Retinal pigment epithelial cell (primary cell): ENCODE measurements at regions not wholly inside any gene's neighbourhood (a gene's known extent, or its start where the extent isn't known, plus 50 kb on each side); places are given as distances from the start of the nearest gene placed in this dataset.

Experiments used
- DNase-seq: peaks from one replicate; pipeline ENCODE4 v3.0.0-alpha.2; 2010; ENCODE audit warnings: low read depth
- H3K4me3 ChIP-seq: 2 replicates; pipeline ENCODE4 v1.5.1; 2011; ENCODE audit warnings: mild to moderate bottlenecking, low read length, control low read depth, moderate library complexity
- TF ChIP-seq, protein P1 (sequence below): conservative IDR thresholded peaks from 2 replicates; pipeline ENCODE4 v1.5.1; 2011; ENCODE audit warnings: low read depth, low read length, control low read depth, inconsistent platforms

DNA sequence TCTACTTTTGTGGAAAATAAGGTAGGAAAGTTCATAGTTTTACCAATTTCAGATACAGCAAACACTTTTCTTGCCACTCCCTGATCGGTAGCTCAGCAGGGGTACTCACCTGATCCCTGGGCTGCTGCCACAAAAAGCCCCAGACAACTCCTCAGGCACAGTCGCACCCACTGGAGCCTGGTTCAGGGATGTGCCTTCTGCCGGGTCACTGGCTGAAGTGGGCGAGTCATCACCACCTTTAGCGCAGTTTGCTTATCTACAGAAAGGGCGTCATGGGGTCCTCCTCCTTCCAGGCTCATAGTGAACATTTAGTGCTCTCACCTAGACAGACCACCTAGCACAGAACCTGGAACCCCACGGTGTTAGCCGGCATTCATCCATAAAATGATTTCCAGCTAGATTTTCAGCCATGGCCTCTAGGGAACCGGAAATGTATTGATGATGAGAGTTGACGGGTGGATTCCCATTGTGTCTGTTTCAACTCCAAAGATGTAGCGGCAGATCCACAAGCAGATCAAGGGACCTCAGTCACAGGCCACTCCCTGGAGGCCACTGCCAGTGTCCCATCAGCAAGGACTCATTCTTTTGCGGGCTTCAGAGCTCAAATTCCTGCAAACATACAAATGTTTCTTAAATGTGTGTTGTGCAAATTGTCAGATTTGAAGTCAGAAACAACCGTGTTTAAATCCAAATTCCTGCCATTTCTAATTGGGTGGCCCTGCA lies 408.4 kb upstream of the SALL3 start:
- DNase-seq = no peak
- H3K4me3 ChIP-seq = no peak overlapping the region
- TF ChIP-seq, protein P1, sequence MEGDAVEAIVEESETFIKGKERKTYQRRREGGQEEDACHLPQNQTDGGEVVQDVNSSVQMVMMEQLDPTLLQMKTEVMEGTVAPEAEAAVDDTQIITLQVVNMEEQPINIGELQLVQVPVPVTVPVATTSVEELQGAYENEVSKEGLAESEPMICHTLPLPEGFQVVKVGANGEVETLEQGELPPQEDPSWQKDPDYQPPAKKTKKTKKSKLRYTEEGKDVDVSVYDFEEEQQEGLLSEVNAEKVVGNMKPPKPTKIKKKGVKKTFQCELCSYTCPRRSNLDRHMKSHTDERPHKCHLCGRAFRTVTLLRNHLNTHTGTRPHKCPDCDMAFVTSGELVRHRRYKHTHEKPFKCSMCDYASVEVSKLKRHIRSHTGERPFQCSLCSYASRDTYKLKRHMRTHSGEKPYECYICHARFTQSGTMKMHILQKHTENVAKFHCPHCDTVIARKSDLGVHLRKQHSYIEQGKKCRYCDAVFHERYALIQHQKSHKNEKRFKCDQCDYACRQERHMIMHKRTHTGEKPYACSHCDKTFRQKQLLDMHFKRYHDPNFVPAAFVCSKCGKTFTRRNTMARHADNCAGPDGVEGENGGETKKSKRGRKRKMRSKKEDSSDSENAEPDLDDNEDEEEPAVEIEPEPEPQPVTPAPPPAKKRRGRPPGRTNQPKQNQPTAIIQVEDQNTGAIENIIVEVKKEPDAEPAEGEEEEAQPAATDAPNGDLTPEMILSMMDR = no peak

DNA sequence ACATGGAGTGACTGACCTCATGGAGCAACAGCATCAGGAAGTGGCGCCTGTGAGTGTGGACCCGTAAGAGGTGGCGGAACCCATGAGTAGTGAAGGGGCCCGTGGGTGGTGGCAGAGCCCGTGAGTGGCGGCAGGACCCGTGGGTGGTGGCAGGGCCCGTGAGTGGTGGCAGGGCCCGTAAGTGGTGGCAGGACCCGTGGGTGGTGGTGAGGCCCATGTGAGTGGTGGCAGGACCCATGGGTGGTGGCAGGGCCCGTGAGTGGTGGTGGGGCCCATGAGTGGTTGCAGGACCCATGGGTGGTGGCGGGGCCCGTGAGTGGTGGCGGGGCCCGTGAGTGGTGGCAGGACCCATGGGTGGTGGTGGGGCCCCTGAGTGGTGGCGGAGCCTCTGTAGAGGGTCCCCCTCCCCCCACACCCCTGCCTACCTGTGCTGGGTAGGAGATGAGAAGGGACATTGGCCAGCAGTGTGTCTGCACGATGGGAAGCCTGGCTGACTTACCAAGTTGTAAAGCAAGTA lies 407.7 kb upstream of the SALL3 start:
- TF ChIP-seq, protein P1 = no peak
- no peak for DNase-seq
- H3K4me3 ChIP-seq = no peak overlapping the region

DNA sequence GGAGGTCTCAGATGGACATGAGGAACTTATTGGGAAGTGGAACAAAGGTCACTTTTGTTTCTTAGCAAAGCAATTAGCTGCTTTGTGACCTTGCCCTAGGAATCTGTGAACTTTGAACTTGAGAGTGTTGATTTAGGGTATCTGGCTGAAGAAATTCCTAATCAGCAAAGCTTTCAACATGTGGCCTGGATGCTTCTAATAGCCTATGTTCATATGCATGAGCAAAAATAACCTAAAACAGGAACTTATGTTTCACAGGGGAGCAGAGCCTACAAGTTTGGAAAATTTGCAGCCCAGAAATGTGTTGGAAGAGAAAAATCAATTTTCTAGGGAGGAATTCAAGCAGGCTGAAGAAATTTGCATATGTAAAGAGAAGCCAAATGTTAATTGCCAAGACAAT lies 405.8 kb upstream of the SALL3 start:
- TF ChIP-seq, protein P1 = no peak
- DNase-seq = no peak
- H3K4me3 ChIP-seq = no peak overlapping the region

DNA sequence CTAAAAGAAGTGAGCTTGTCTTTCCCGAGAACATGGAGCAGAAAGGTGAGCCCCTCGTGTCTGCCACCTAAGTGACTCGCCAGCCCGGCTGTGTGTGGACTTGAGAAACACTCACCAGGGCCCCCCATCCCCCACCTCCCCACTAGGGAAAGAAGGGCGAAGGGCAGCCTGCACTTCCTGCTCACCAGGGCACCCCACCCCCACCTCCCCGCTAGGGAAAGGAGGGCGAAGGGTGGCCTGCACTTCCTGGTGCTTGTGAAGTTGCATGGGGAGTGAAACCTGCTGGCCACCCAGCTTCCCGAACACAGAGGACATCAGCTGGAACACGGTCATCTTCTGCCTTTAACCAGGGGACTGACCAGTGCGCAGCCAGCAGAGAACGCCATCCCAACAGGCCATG lies 402.7 kb upstream of the SALL3 start:
- H3K4me3 ChIP-seq = no peak overlapping the region
- DNase-seq = no peak
- TF ChIP-seq, protein P1 = no peak

DNA sequence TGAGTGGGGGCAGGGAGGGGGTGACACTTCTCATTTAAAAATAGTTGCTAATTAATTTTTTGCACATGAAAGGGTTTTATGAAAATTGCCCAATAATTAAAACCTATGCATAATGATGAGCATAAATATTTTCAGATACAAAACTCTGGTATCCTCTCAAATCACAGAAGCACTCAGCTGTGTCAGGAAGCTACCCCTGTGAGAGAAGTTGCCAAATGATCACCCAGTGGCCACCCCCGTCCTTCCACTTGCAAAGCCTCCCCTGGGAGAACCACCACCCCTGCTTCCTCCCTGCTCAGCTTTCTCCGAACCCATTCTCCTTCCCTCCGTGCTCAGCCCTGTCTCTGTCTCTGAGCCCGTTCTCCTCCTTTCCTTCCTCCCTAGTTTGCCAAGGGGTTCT lies 400.2 kb upstream of the SALL3 start:
- no peak for DNase-seq
- TF ChIP-seq, protein P1 = no peak
- H3K4me3 ChIP-seq = no peak overlapping the region

DNA sequence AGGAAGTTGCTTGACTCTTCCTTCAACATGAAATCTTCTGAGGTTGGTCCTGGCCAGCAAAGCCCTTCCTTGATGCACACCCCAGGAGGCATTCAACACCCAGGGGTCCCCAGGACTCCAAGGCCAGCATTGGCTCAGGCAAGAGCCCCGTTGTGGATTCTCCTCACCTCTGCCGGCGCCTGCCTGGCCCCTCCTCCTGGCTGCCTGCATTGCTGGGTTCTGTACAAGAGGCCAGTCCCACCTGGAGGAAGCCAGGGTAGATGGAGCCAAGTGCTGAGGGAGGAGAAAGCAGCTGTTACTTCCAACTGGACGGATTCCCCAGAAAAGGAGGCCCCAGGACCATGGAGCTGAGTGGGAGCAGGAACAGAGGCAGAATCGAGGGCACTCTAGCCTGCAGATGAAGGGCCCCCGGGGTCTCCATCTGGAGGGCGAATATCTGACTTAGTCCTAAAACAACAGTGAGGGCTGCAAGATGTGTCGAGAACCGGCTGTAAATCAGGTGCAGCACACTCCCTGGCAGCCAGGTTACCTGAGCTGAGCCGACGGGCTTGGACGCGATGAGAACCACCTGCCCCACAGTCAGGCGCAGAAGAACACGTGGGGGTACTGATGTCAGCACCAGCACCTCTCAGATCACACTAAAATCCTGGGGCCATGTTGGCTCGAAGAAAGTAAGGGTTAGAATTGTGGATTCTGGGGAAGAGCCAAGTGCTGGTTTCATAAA lies 399.6 kb upstream of the SALL3 start:
- TF ChIP-seq, protein P1 = no peak
- H3K4me3 ChIP-seq = no peak overlapping the region
- DNase-seq = no peak
